OCI-LY7 (cell line): ENCODE measurements at regions not wholly inside any gene's neighbourhood (a gene's known extent, or its start where the extent isn't known, plus 50 kb on each side); places are given as distances from the start of the nearest gene placed in this dataset.

Source experiments
- BruUV-seq: library from RNA; stranded (reverse); fragments of 400-500 nt; replicated peaks from 2 replicates; lab custom pipeline; 2021; lab: Mats Ljungman, UMichigan
- CTCF ChIA-PET: fragments of 300-600 bp; sonication (Branson Sonifier 250); formaldehyde crosslinking; loops from one replicate; lab custom pipeline; 2022; ENCODE audit warnings: antibody characterized with exemption; ENCODE audit not compliant: unreplicated experiment; lab: Charles Lee
- POLR2A ChIA-PET: fragments of 300-600 bp; sonication (Branson Sonifier 250); formaldehyde crosslinking; loops from one replicate; lab custom pipeline; 2022; ENCODE audit warnings: antibody characterized with exemption; lab: Charles Lee
- DNase-seq: peaks from one replicate; pipeline ENCODE4 v3.0.0-alpha.2; 2015; ENCODE audit warnings: low spot score
- H2AFZ ChIP-seq: fragments of 200-600 bp; sonication (generic), shearing (Covaris generic); 2 replicates; pipeline ENCODE4 v1.6.1; 2014; ENCODE audit warnings: mild to moderate bottlenecking, antibody characterized with exemption, low read length, moderate library complexity
- H3K27ac ChIP-seq: fragments of 200-600 bp; sonication (generic); 2 replicates; pipeline ENCODE4 v1.5.1; 2014; ENCODE audit warnings: mixed run types, low read depth, mild to moderate bottlenecking, moderate library complexity, low read length, inconsistent platforms; ENCODE audit not compliant: poor library complexity, severe bottlenecking
- H3K36me3 ChIP-seq: fragments of 200-600 bp; sonication (generic); 2 replicates; pipeline ENCODE4 v1.6.1; 2014; ENCODE audit warnings: mild to moderate bottlenecking, antibody characterized with exemption, low read length, moderate library complexity, mixed read lengths; ENCODE audit not compliant: insufficient read depth
- H3K4me1 ChIP-seq: fragments of 200-600 bp; sonication (generic); 2 replicates; pipeline ENCODE4 v1.5.1; 2014; ENCODE audit warnings: mild to moderate bottlenecking, low read length; ENCODE audit not compliant: insufficient read depth, poor library complexity, severe bottlenecking
- H3K4me2 ChIP-seq: fragments of 200-600 bp; sonication (generic); 2 replicates; pipeline ENCODE4 v1.6.1; 2014; ENCODE audit warnings: mild to moderate bottlenecking, low read length
- H3K4me3 ChIP-seq: fragments of 200-600 bp; sonication (generic); 2 replicates; pipeline ENCODE4 v1.5.1; 2014; ENCODE audit warnings: mild to moderate bottlenecking, low read depth, low read length; ENCODE audit not compliant: poor library complexity, severe bottlenecking
- H3K79me2 ChIP-seq: fragments of 200-600 bp; sonication (generic); 2 replicates; pipeline ENCODE4 v1.6.1; 2016; ENCODE audit warnings: low read depth, mild to moderate bottlenecking, low read length, moderate library complexity, mixed read lengths; ENCODE audit not compliant: insufficient read depth
- H3K9me2 ChIP-seq: fragments of 200-600 bp; sonication (generic); 2 replicates; pipeline ENCODE4 v1.6.1; 2016; ENCODE audit warnings: mild to moderate bottlenecking, low read length, mixed read lengths; ENCODE audit not compliant: insufficient read depth
- H3K9me3 ChIP-seq: fragments of 200-600 bp; sonication (generic); 2 replicates; pipeline ENCODE4 v1.6.1; 2014; ENCODE audit warnings: mild to moderate bottlenecking, mixed run types, low read length, mixed read lengths
- H4K20me1 ChIP-seq: fragments of 200-600 bp; sonication (generic); 2 replicates; pipeline ENCODE4 v1.6.1; 2014; ENCODE audit warnings: mild to moderate bottlenecking, antibody characterized with exemption, low read length, moderate library complexity, mixed read lengths; ENCODE audit not compliant: insufficient read depth
- EZH2phosphoT487 ChIP-seq: fragments of 200-600 bp; sonication (generic); IDR thresholded peaks from 2 replicates; pipeline ENCODE4 v1.6.1; 2018; ENCODE audit warnings: low read depth, borderline replicate concordance, mild to moderate bottlenecking, mixed run types, antibody characterized with exemption, low read length, moderate library complexity, mixed read lengths
- intact Hi-C: fragments of 100-400 bp; cut with micrococcal nuclease; formaldehyde crosslinking; loops from one replicate; pipeline ENCODE4 v1.10.0; 2022; ENCODE audit not compliant: unreplicated experiment
- TF ChIP-seq, protein P1 (sequence below): fragments of 200-600 bp; sonication (generic); conservative IDR thresholded peaks from 2 replicates; pipeline ENCODE4 v1.5.1; 2014; ENCODE audit warnings: mild to moderate bottlenecking, antibody characterized with exemption, low read length, moderate library complexity, mixed read lengths

DNA sequence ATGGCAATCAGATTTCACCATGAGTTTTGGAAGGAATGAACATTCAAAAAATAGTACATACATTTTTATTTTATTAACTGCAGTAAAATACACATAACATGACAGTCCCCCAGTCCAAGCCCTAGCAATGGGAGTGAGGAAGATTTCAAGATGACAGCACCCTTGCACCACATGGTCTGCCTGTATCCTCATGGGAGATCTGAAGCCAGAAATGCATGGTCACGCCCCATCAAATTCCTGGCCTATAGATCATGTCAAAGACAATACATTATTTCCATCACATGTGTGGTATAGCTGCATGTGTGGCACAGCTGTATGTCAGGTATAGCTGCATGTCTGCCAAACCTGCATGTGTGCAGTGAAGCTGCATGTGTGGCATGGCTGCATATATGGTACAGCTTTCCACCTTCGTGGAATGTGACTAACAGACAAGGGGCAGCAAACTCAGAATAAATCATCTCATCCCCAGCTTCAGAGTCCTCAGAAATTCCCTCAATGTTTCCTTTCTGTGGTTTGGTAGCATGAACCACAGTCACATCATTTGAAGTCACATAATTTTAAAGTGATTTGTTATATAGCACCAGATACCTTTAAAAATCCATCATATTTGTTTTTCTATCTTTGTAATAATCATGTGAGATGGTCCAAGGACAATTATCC, 518.2 kb upstream of the SOX11 start:
- intact Hi-C loops, result no loop called here
- H2AFZ ChIP-seq, result no peak overlapping the region
- no peaks in the 10 kb centered on the region for H3K9me3 ChIP-seq
- no peaks in the 10 kb centered on the region for H3K79me2 ChIP-seq
- no peaks in the 10 kb centered on the region for H3K36me3 ChIP-seq
- no peaks in the 10 kb centered on the region for H4K20me1 ChIP-seq
- H3K4me1 ChIP-seq, result no peaks in the 10 kb centered on the region
- no TSS peak for BruUV-seq
- ChIA-PET CTCF (no interaction called here), POLR2A (no interaction called here)
- no peak overlapping the region for H3K27ac ChIP-seq
- TF ChIP-seq, protein P1, sequence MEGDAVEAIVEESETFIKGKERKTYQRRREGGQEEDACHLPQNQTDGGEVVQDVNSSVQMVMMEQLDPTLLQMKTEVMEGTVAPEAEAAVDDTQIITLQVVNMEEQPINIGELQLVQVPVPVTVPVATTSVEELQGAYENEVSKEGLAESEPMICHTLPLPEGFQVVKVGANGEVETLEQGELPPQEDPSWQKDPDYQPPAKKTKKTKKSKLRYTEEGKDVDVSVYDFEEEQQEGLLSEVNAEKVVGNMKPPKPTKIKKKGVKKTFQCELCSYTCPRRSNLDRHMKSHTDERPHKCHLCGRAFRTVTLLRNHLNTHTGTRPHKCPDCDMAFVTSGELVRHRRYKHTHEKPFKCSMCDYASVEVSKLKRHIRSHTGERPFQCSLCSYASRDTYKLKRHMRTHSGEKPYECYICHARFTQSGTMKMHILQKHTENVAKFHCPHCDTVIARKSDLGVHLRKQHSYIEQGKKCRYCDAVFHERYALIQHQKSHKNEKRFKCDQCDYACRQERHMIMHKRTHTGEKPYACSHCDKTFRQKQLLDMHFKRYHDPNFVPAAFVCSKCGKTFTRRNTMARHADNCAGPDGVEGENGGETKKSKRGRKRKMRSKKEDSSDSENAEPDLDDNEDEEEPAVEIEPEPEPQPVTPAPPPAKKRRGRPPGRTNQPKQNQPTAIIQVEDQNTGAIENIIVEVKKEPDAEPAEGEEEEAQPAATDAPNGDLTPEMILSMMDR, result no peak
- TF ChIP-seq EZH2phosphoT487, result no peak
- H3K4me3 ChIP-seq, result no peak overlapping the region
- no peak for DNase-seq
- no peaks in the 10 kb centered on the region for H3K9me2 ChIP-seq
- H3K4me2 ChIP-seq, result no peak overlapping the region

DNA sequence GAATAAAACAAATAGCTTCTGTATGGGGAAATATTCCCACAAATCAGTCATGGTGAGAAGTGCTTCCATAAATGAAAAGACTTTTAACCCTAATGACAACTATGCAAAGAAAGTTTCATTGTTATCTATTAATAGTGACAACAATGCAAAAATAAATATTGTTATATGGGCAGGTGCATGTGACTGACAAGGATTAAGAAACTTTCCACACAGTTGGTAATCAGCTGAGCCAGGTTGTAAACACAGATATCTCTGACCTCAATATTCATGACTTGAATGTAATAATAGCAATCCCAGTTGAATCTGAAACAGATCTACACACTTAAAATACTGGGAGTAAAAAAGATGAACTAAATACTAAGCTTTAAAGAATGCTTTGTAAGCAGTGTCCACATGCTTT, 517.0 kb upstream of the SOX11 start:
- no peaks in the 10 kb centered on the region for H4K20me1 ChIP-seq
- no peaks in the 10 kb centered on the region for H3K79me2 ChIP-seq
- intact Hi-C loops, result no loop called here
- no peak overlapping the region for H3K4me3 ChIP-seq
- no TSS peak for BruUV-seq
- H3K9me3 ChIP-seq, result no peaks in the 10 kb centered on the region
- ChIA-PET CTCF (no interaction called here), POLR2A (interaction anchor here (0.6 kb wide), 1 partner anchor 39 kb away, joined by 5 read pairs; no protein-coding TSS in a partner anchor)
- H3K4me2 ChIP-seq, result no peak overlapping the region
- H3K4me1 ChIP-seq, result no peaks in the 10 kb centered on the region
- TF ChIP-seq EZH2phosphoT487, result no peak
- TF ChIP-seq, protein P1, result no peak
- DNase-seq, result no peak
- H3K9me2 ChIP-seq, result no peaks in the 10 kb centered on the region
- H3K36me3 ChIP-seq, result no peaks in the 10 kb centered on the region
- no peak overlapping the region for H2AFZ ChIP-seq
- H3K27ac ChIP-seq, result no peak overlapping the region

DNA sequence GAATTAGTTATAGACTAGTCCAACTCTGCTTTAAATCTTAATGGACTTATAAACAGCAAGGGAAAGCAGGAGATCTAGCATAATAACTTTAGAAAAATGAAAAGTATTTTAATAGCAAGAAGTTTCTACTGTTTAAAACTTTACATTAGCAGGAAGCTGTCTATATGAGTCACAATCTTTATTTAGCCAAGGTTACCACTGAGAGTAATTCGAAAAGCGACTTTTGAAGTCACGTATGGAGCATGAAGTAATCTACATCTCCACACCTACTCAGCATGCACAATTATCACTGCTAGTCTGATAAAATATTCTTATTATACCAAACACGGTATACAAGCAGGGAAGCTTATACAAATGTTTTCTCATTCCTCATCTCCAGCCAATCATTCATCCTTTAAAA, 515.4 kb upstream of the SOX11 start:
- intact Hi-C loops, result no loop called here
- H3K27ac ChIP-seq, result no peak overlapping the region
- H3K4me3 ChIP-seq, result no peak overlapping the region
- no peaks in the 10 kb centered on the region for H3K79me2 ChIP-seq
- H3K4me2 ChIP-seq, result no peak overlapping the region
- ChIA-PET CTCF (no interaction called here), POLR2A (no interaction called here)
- no peak for DNase-seq
- no peaks in the 10 kb centered on the region for H3K9me3 ChIP-seq
- H4K20me1 ChIP-seq, result no peaks in the 10 kb centered on the region
- no peak overlapping the region for H2AFZ ChIP-seq
- no peaks in the 10 kb centered on the region for H3K9me2 ChIP-seq
- no TSS peak for BruUV-seq
- no peaks in the 10 kb centered on the region for H3K4me1 ChIP-seq
- no peak for TF ChIP-seq EZH2phosphoT487
- TF ChIP-seq, protein P1, result no peak
- no peaks in the 10 kb centered on the region for H3K36me3 ChIP-seq
